HepG2 (cell line): ENCODE measurements at regions not wholly inside any gene's neighbourhood (a gene's known extent, or its start where the extent isn't known, plus 50 kb on each side); places are given as distances from the start of the nearest gene placed in this dataset.

Source experiments
- ATAC-seq: fragments of 200-7000 bp; cut with Tn5 transposase; 3 replicates; pipeline ENCODE4 v1.9.1; 2020; ENCODE audit warnings: mild to moderate bottlenecking, moderate library complexity
- BruUV-seq: library from RNA; stranded (reverse); fragments of 400-500 nt; replicated peaks from 2 replicates; lab custom pipeline; 2021; lab: Mats Ljungman, UMichigan
- CTCF ChIA-PET: fragments of 300-600 bp; formaldehyde crosslinking; extraction: SDS; loops from one replicate; lab custom pipeline; 2021; ENCODE audit warnings: low total read pairs, inconsistent platforms, low intra/inter-chr PET ratio; lab: Yijun Ruan, JAX
- POLR2A ChIA-PET: fragments of 350-600 bp; sonication (Branson Sonifier 250); formaldehyde crosslinking; loops from one replicate; lab custom pipeline; 2020; ENCODE audit warnings: antibody characterized with exemption, inconsistent platforms; lab: Yijun Ruan, JAX
- DNase-seq: peaks from one replicate; pipeline ENCODE4 v3.0.0-alpha.2; 2015; ENCODE audit warnings: low spot score
- FAIRE-seq: peaks from 3 replicates; lab custom pipeline; 2011; peaks lifted over from hg19 to GRCh38; lab: Jason Lieb, UNC
- H2AFZ ChIP-seq: one replicate; pipeline ENCODE4 v1.6.1; 2011; ENCODE audit warnings: low read length, inconsistent platforms
- H3K27ac ChIP-seq: fragments of 300-600 bp; 3 replicates; pipeline ENCODE4 v1.8.0; 2011; ENCODE audit warnings: mixed run types, mild to moderate bottlenecking, mixed read lengths, low read length, inconsistent platforms; ENCODE audit not compliant: insufficient read depth; ENCODE audit errors: extremely low read length
- H3K27me3 ChIP-seq, 2 experiments: fragments of 200-600 bp in 1 of 2; 2 replicates in 1 of 2; 3 replicates in 1 of 2; pipeline versions ENCODE4 v1.6.0 to v1.8.0; 2011; ENCODE audit warnings: low read length in 2 of 2, mild to moderate bottlenecking in 2 of 2, moderate library complexity in 2 of 2, inconsistent platforms in 1 of 2; ENCODE audit not compliant: insufficient read depth in 2 of 2, control insufficient read depth in 1 of 2
- H3K36me3 ChIP-seq, 2 experiments: fragments of 200-600 bp in 1 of 2; replicated peaks in 1 of 2; 2 replicates in 1 of 2; 3 replicates in 1 of 2; pipeline versions ENCODE4 v1.5.1 to v1.8.0; 2011; ENCODE audit warnings: low read length in 2 of 2, inconsistent platforms in 1 of 2; ENCODE audit not compliant: insufficient read depth in 2 of 2, control insufficient read depth in 1 of 2
- H3K4me1 ChIP-seq: 2 replicates; pipeline ENCODE4 v1.5.1; 2012; ENCODE audit warnings: low read length, inconsistent platforms; ENCODE audit not compliant: insufficient read depth
- H3K4me2 ChIP-seq: 2 replicates; pipeline ENCODE4 v1.6.0; 2011; ENCODE audit warnings: low read depth, low read length, inconsistent platforms
- H3K4me3 ChIP-seq, 3 experiments: fragments of 200-600 bp in 1 of 3; sonication (generic), shearing (Covaris generic) in 1 of 3; replicated peaks in 1 of 3; 2 replicates each; pipeline ENCODE4 v1.5.1; 2011 to 2016; ENCODE audit warnings: low read length in 3 of 3, inconsistent platforms in 2 of 3, low read depth in 2 of 3, mild to moderate bottlenecking in 2 of 3, control low read depth in 1 of 3, mixed read lengths in 1 of 3; ENCODE audit not compliant: insufficient read depth in 1 of 3
- H3K79me2 ChIP-seq: one replicate; pipeline ENCODE4 v1.6.1; 2011; ENCODE audit warnings: low read length, inconsistent platforms; ENCODE audit not compliant: insufficient read depth
- H3K9ac ChIP-seq: 2 replicates; pipeline ENCODE4 v1.6.0; 2011; ENCODE audit warnings: mild to moderate bottlenecking, low read depth, low read length, inconsistent platforms; ENCODE audit not compliant: insufficient read depth
- H3K9me3 ChIP-seq: 2 replicates; pipeline ENCODE4 v1.5.1; 2012; ENCODE audit warnings: mild to moderate bottlenecking, low read length
- H4K20me1 ChIP-seq: 2 replicates; pipeline ENCODE4 v1.6.0; 2011; ENCODE audit warnings: inconsistent platforms, mild to moderate bottlenecking, low read length, moderate library complexity; ENCODE audit not compliant: insufficient read depth
- HCFC1 ChIP-seq: fragments of 150-350 bp; IDR thresholded peaks from 2 replicates; pipeline ENCODE4 v1.6.1; 2014; ENCODE audit warnings: low read depth, low read length
- HIVEP1 ChIP-seq: sonication (generic); formaldehyde crosslinking; IDR thresholded peaks from 2 replicates; pipeline ENCODE4 v1.4.0; 2020; ENCODE audit warnings: mild to moderate bottlenecking, missing genetic modification reagents
- NFE2L1 ChIP-seq: sonication (generic); formaldehyde crosslinking; IDR thresholded peaks from 2 replicates; pipeline ENCODE4 v1.4.0; 2020; ENCODE audit warnings: missing genetic modification reagents, mild to moderate bottlenecking, borderline replicate concordance
- SMAD1 ChIP-seq: sonication (generic); formaldehyde crosslinking; IDR thresholded peaks from 2 replicates; pipeline ENCODE4 v1.4.0; 2020; ENCODE audit warnings: missing genetic modification reagents, low read depth, mild to moderate bottlenecking, borderline replicate concordance
- TEF ChIP-seq: sonication (generic); formaldehyde crosslinking; IDR thresholded peaks from 2 replicates; pipeline ENCODE4 v1.5.0; 2020; ENCODE audit warnings: missing genetic modification reagents
- U2AF2 ChIP-seq: fragments of 200-400 bp; formaldehyde crosslinking; IDR thresholded peaks from 2 replicates; pipeline ENCODE4 v1.6.1; 2017; ENCODE audit warnings: low read depth, mild to moderate bottlenecking, low read length
- ZNF124 ChIP-seq: sonication (generic); formaldehyde crosslinking; IDR thresholded peaks from 2 replicates; pipeline ENCODE4 v1.4.0; 2020; ENCODE audit warnings: missing genetic modification reagents
- ZNF180 ChIP-seq: sonication (generic); formaldehyde crosslinking; IDR thresholded peaks from 2 replicates; pipeline ENCODE4 v1.4.0; 2020; ENCODE audit warnings: low read depth, missing genetic modification reagents, borderline replicate concordance
- ZNF333 ChIP-seq: sonication (generic); formaldehyde crosslinking; IDR thresholded peaks from 2 replicates; pipeline ENCODE4 v1.4.0; 2020; ENCODE audit warnings: mild to moderate bottlenecking, missing genetic modification reagents, borderline replicate concordance
- ZNF737 ChIP-seq: sonication (generic); formaldehyde crosslinking; IDR thresholded peaks from 2 replicates; pipeline ENCODE4 v1.5.0; 2020; ENCODE audit warnings: missing genetic modification reagents, mild to moderate bottlenecking, borderline replicate concordance
- ZSCAN31 ChIP-seq: sonication (generic); formaldehyde crosslinking; IDR thresholded peaks from 2 replicates; pipeline ENCODE4 v1.5.0; 2020; ENCODE audit warnings: low read depth, mild to moderate bottlenecking, missing genetic modification reagents
- WGBS: methylation state at CpG from one replicate; pipeline ENCODE4 v1.1.6; 2017; ENCODE audit warnings: low lambda C conversion rate; 5-methylcytosine and 5-hydroxymethylcytosine counted together
- in situ Hi-C: cut with HindIII; loops from 2 replicates; pipeline ENCODE4 v1.10.0; 2017; ENCODE audit warnings: low pct_unique_long_range_greater_than_20kb; ENCODE audit not compliant: extremely low pct_ligation_motif_present
- intact Hi-C: fragments of 100-400 bp; cut with micrococcal nuclease; formaldehyde crosslinking; loops from one replicate; pipeline ENCODE4 v1.10.0; 2022; ENCODE audit not compliant: unreplicated experiment
- TF ChIP-seq, protein P1 (sequence below): sonication (generic); formaldehyde crosslinking; IDR thresholded peaks from 2 replicates; pipeline ENCODE4 v1.9.0; 2021; ENCODE audit warnings: missing genetic modification reagents, mild to moderate bottlenecking, borderline replicate concordance
- TF ChIP-seq, protein P2 (sequence below): sonication (generic); formaldehyde crosslinking; IDR thresholded peaks from 2 replicates; pipeline ENCODE4 v1.5.0; 2020; ENCODE audit warnings: missing genetic modification reagents
- TF ChIP-seq, protein P3 (sequence below): IDR thresholded peaks from 2 replicates; pipeline ENCODE4 v1.6.1; 2016; ENCODE audit warnings: low read depth, borderline replicate concordance

DNA sequence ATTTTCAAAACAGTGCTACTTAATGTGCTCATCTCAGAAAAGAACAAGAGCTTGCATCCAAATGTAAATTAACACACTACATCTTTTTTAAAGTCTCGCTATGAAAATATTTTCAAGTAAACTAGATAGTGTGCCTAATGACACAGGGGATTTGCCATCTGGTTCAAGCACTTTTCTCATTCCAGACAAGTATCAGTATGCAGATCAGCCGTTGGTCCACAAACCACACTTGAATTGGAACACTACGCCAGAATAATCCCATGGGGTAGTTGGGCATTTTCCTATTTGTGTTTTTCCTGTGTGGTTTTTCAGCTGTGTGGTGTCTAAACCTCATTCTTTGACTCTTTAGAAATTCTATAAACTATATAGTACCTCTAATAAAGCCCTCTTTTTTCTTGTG, 256.2 kb downstream of the EPHA7 start:
- WGBS: 19% methylated on average over 3 of the region's 3 CpGs
- Histone ChIP-seq H3K9ac (no peak overlapping the region), H3K27ac (no peak overlapping the region), H3K27me3 (no peaks in the 10 kb centered on the region), H3K4me1 (no peaks in the 10 kb centered on the region), H3K4me3 (no peak overlapping the region), H3K79me2 (no peaks in the 10 kb centered on the region), H4K20me1 (no peaks in the 10 kb centered on the region), H3K4me2 (no peak overlapping the region), H2AFZ (no peak overlapping the region), H3K36me3 (no peaks in the 10 kb centered on the region), H3K9me3 (no peaks in the 10 kb centered on the region)
- in situ Hi-C loops: no loop called here
- ATAC-seq (no peak), FAIRE-seq (no peak), DNase-seq (no peak)
- POLR2A ChIA-PET: no interaction called here
- no TSS peak for BruUV-seq
- TF ChIP-seq HIVEP1 (CRISPR knock-in tag) (no peak), TEF (CRISPR knock-in tag) (no peak)
- CTCF ChIA-PET: no interaction called here
- intact Hi-C loops: no loop called here

DNA sequence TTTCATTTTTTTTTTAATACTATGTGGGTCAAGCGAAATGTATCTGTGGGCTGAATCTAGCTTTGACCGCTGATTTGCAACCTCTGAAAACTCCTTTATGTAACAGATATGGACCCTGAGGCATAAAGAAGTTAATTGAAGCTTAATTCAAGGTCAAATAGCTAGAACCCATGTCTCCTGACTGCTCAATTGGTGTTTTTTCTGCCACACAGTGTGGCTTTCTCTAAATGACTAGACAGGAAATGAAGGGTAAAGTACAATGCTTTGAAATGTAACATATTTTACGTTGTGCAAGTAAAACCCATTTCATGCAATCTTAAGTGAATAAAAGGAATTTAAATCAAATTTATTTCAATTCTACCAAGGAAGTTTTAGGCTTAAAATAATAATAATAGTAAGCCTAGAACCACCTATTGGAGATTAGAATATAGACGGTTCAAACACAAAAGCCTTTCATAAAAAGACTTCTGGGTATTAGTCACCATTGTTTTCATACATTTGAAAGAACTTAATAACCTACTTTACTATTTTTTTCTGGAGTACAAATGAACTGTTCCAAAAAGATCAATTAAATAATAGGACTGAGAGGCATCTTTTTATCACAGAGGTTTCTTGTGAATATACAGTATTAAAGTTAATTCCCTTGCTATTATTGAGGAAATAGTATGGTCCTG, 279.8 kb downstream of the EPHA7 start:
- H3K27ac ChIP-seq: no peak overlapping the region
- FAIRE-seq (no peak), ATAC-seq (no peak)
- CTCF ChIA-PET: no interaction called here
- H3K9ac ChIP-seq: no peak overlapping the region
- intact Hi-C loops: no loop called here
- POLR2A ChIA-PET: no interaction called here
- H2AFZ ChIP-seq: no peak overlapping the region
- BruUV-seq: no TSS peak
- H3K79me2 ChIP-seq: no peaks in the 10 kb centered on the region
- H3K27me3 ChIP-seq: no peaks in the 10 kb centered on the region
- H3K36me3 ChIP-seq: no peaks in the 10 kb centered on the region
- TF ChIP-seq NFE2L1: no peak
- no peak for TF ChIP-seq SMAD1 (CRISPR knock-in tag)
- TF ChIP-seq HCFC1: no peak
- TF ChIP-seq, protein P1, sequence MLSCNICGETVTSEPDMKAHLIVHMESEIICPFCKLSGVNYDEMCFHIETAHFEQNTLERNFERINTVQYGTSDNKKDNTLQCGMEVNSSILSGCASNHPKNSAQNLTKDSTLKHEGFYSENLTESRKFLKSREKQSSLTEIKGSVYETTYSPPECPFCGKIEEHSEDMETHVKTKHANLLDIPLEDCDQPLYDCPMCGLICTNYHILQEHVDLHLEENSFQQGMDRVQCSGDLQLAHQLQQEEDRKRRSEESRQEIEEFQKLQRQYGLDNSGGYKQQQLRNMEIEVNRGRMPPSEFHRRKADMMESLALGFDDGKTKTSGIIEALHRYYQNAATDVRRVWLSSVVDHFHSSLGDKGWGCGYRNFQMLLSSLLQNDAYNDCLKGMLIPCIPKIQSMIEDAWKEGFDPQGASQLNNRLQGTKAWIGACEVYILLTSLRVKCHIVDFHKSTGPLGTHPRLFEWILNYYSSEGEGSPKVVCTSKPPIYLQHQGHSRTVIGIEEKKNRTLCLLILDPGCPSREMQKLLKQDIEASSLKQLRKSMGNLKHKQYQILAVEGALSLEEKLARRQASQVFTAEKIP (CRISPR knock-in tag): no peak
- TF ChIP-seq, protein P2, sequence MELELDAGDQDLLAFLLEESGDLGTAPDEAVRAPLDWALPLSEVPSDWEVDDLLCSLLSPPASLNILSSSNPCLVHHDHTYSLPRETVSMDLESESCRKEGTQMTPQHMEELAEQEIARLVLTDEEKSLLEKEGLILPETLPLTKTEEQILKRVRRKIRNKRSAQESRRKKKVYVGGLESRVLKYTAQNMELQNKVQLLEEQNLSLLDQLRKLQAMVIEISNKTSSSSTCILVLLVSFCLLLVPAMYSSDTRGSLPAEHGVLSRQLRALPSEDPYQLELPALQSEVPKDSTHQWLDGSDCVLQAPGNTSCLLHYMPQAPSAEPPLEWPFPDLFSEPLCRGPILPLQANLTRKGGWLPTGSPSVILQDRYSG (CRISPR knock-in tag): no peak
- no peak for TF ChIP-seq U2AF2
- no peak for TF ChIP-seq ZNF180 (CRISPR knock-in tag)
- TF ChIP-seq ZSCAN31 (CRISPR knock-in tag): no peak
- no peak for TF ChIP-seq ZNF737 (CRISPR knock-in tag)
- TF ChIP-seq ZNF124 (CRISPR knock-in tag): no peak
- TF ChIP-seq, protein P3, sequence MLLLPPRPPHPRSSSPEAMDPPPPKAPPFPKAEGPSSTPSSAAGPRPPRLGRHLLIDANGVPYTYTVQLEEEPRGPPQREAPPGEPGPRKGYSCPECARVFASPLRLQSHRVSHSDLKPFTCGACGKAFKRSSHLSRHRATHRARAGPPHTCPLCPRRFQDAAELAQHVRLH (CRISPR knock-in tag): no peak
- TF ChIP-seq ZNF333 (CRISPR knock-in tag): no peak
- TF ChIP-seq, all 625 proteins: peak for 0
- no peak overlapping the region for H3K4me3 ChIP-seq
- in situ Hi-C loops: no loop called here
- 1% methylated on average over 4 of the region's 4 CpGs for WGBS
- no peak overlapping the region for H3K4me2 ChIP-seq
- no peaks in the 10 kb centered on the region for H3K9me3 ChIP-seq
- H3K4me1 ChIP-seq: no peaks in the 10 kb centered on the region
- DNase-seq: no peak
- no peaks in the 10 kb centered on the region for H4K20me1 ChIP-seq
